Central memory CD8-positive, alpha-beta T cell (primary cell): ENCODE measurements at regions not wholly inside any gene's neighbourhood (a gene's known extent, or its start where the extent isn't known, plus 50 kb on each side); places are given as distances from the start of the nearest gene placed in this dataset.

ENCODE experiments used
- ATAC-seq: fragments of 150-1000 bp; cut with Tn5 transposase; replicated peaks from 2 replicates; pipeline ENCODE4 v1.10.0; 2022; ENCODE audit warnings: mild to moderate bottlenecking, moderate FRiP score, moderate number of reproducible peaks; ENCODE audit not compliant: poor library complexity, severe bottlenecking; ENCODE audit errors: extremely low read depth
- DNase-seq, 2 donors: peaks; one replicate each; pipeline ENCODE4 v3.0.0; 2021; ENCODE audit warnings: low spot score in 2 of 2
- H3K27ac Mint-ChIP-seq: one replicate; pipeline ENCODE4 v1.8.0; 2022; ENCODE audit warnings: low read depth, mild to moderate bottlenecking, moderate library complexity, mixed read lengths
- H3K27me3 Mint-ChIP-seq: one replicate; pipeline ENCODE4 v1.8.0; 2022; ENCODE audit warnings: mixed read lengths
- H3K36me3 Mint-ChIP-seq: one replicate; pipeline ENCODE4 v1.8.0; 2022; ENCODE audit warnings: mild to moderate bottlenecking, moderate library complexity, mixed read lengths; ENCODE audit not compliant: insufficient read depth
- H3K4me1 Mint-ChIP-seq: one replicate; pipeline ENCODE4 v1.8.0; 2022; ENCODE audit warnings: mixed read lengths
- H3K4me3 Mint-ChIP-seq: one replicate; pipeline ENCODE4 v1.8.0; 2022; ENCODE audit warnings: mild to moderate bottlenecking, moderate library complexity, mixed read lengths
- H3K9me3 Mint-ChIP-seq: one replicate; pipeline ENCODE4 v1.8.0; 2022; ENCODE audit warnings: mixed read lengths

- Mint-ChIP-seq H3K4me3 (no peak overlapping the region), H3K9me3 (no peaks in the 10 kb centered on the region), H3K4me1 (no peaks in the 10 kb centered on the region), H3K27me3 (no peaks in the 10 kb centered on the region), H3K27ac (no peak overlapping the region), H3K36me3 (no peaks in the 10 kb centered on the region)
- no peak for DNase-seq
- ATAC-seq, result no peak
These were observed 961.5 kb upstream of the NR2F2 start for GRCh38 chr15:95368755-95369601.

GRCh38 chr15:95370291-95370690 is 960.2 kb upstream of the NR2F2 start:
- no peaks in the 10 kb centered on the region for H3K4me1 Mint-ChIP-seq
- H3K9me3 Mint-ChIP-seq, result no peaks in the 10 kb centered on the region
- ATAC-seq (no peak), DNase-seq (no peak)
- no peak overlapping the region for H3K4me3 Mint-ChIP-seq
- no peak overlapping the region for H3K27ac Mint-ChIP-seq
- peaks cover 6% of the 10 kb centered on the region for H3K27me3 Mint-ChIP-seq
- no peaks in the 10 kb centered on the region for H3K36me3 Mint-ChIP-seq

GRCh38 chr15:95371664-95372063 is 958.8 kb upstream of the NR2F2 start:
- no peaks in the 10 kb centered on the region for H3K9me3 Mint-ChIP-seq
- no peak overlapping the region for H3K4me3 Mint-ChIP-seq
- no peak for ATAC-seq
- no peak overlapping the region for H3K27ac Mint-ChIP-seq
- peaks cover 15% of the 10 kb centered on the region for H3K27me3 Mint-ChIP-seq
- H3K36me3 Mint-ChIP-seq, result peaks cover 2% of the 10 kb centered on the region
- no peaks in the 10 kb centered on the region for H3K4me1 Mint-ChIP-seq
- DNase-seq, result no peak

- ATAC-seq, result no peak
- Mint-ChIP-seq H3K4me3 (no peak overlapping the region), H3K36me3 (peaks cover 2% of the 10 kb centered on the region), H3K27me3 (peaks cover 15% of the 10 kb centered on the region), H3K27ac (no peak overlapping the region), H3K9me3 (no peaks in the 10 kb centered on the region), H3K4me1 (no peaks in the 10 kb centered on the region)
- no peak for DNase-seq
These were observed 955.2 kb upstream of the NR2F2 start for GRCh38 chr15:95375281-95375680.

GRCh38 chr15:95377258-95377852 is 953.1 kb upstream of the NR2F2 start:
- peaks cover 2% of the 10 kb centered on the region for H3K36me3 Mint-ChIP-seq
- H3K4me1 Mint-ChIP-seq, result no peaks in the 10 kb centered on the region
- no peaks in the 10 kb centered on the region for H3K9me3 Mint-ChIP-seq
- H3K4me3 Mint-ChIP-seq, result no peak overlapping the region
- H3K27me3 Mint-ChIP-seq, result peaks cover 15% of the 10 kb centered on the region
- no peak overlapping the region for H3K27ac Mint-ChIP-seq
- DNase-seq (no peak), ATAC-seq (no peak)

GRCh38 chr15:95394186-95395067 is 936.1 kb upstream of the NR2F2 start:
- no peak for DNase-seq
- H3K27ac Mint-ChIP-seq, result no peak overlapping the region

GRCh38 chr15:95400428-95400827 is 930.1 kb upstream of the NR2F2 start:
- H3K9me3 Mint-ChIP-seq, result no peaks in the 10 kb centered on the region
- H3K4me3 Mint-ChIP-seq, result no peak overlapping the region
- H3K27ac Mint-ChIP-seq, result no peak overlapping the region
- H3K4me1 Mint-ChIP-seq, result no peaks in the 10 kb centered on the region
- H3K27me3 Mint-ChIP-seq, result peaks cover 21% of the 10 kb centered on the region
- DNase-seq (no peak), ATAC-seq (no peak)
- no peaks in the 10 kb centered on the region for H3K36me3 Mint-ChIP-seq

More at GRCh38 chr15:95394186-95395067, 936.1 kb upstream of the NR2F2 start:
- no peak for ATAC-seq
- peaks cover 38% of the 10 kb centered on the region for H3K27me3 Mint-ChIP-seq
- H3K4me3 Mint-ChIP-seq, result no peak overlapping the region
- no peaks in the 10 kb centered on the region for H3K4me1 Mint-ChIP-seq
- H3K9me3 Mint-ChIP-seq, result peaks cover 7% of the 10 kb centered on the region
- H3K36me3 Mint-ChIP-seq, result peaks cover 1% of the 10 kb centered on the region

GRCh38 chr15:95401587-95401986 is 928.9 kb upstream of the NR2F2 start:
- no peak for DNase-seq
- Mint-ChIP-seq H3K9me3 (no peaks in the 10 kb centered on the region), H3K4me3 (no peak overlapping the region), H3K36me3 (no peaks in the 10 kb centered on the region), H3K27me3 (peaks cover 13% of the 10 kb centered on the region), H3K4me1 (no peaks in the 10 kb centered on the region), H3K27ac (no peak overlapping the region)
- no peak for ATAC-seq

GRCh38 chr15:95405447-95405846 is 925.1 kb upstream of the NR2F2 start:
- no peak for ATAC-seq
- Mint-ChIP-seq H3K27me3 (no peaks in the 10 kb centered on the region), H3K27ac (no peak overlapping the region), H3K36me3 (no peaks in the 10 kb centered on the region), H3K9me3 (no peaks in the 10 kb centered on the region), H3K4me1 (peaks cover 13% of the 10 kb centered on the region), H3K4me3 (no peak overlapping the region)
- no peak for DNase-seq

GRCh38 chr15:95407534-95407933 is 923.0 kb upstream of the NR2F2 start:
- no peak for ATAC-seq

GRCh38 chr15:95409211-95409610 is 921.3 kb upstream of the NR2F2 start:
- Mint-ChIP-seq H3K27ac (no peak overlapping the region), H3K36me3 (no peaks in the 10 kb centered on the region), H3K27me3 (no peaks in the 10 kb centered on the region), H3K9me3 (no peaks in the 10 kb centered on the region), H3K4me3 (no peak overlapping the region), H3K4me1 (peaks cover 26% of the 10 kb centered on the region)
- DNase-seq, result no peak
- ATAC-seq, result no peak

More at GRCh38 chr15:95407534-95407933, 923.0 kb upstream of the NR2F2 start:
- DNase-seq, result no peak
- Mint-ChIP-seq H3K27ac (no peak overlapping the region), H3K36me3 (no peaks in the 10 kb centered on the region), H3K4me3 (no peak overlapping the region), H3K27me3 (no peaks in the 10 kb centered on the region), H3K9me3 (no peaks in the 10 kb centered on the region), H3K4me1 (peaks cover 26% of the 10 kb centered on the region)

- Mint-ChIP-seq H3K36me3 (no peaks in the 10 kb centered on the region), H3K27ac (no peak overlapping the region), H3K4me1 (peaks cover 26% of the 10 kb centered on the region), H3K9me3 (no peaks in the 10 kb centered on the region), H3K4me3 (peak overlapping the region; percentile 23), H3K27me3 (no peaks in the 10 kb centered on the region)
- peak; percentile 58 for ATAC-seq
- no peak for DNase-seq
These were observed 920.7 kb upstream of the NR2F2 start for GRCh38 chr15:95409626-95410310.
